HepG2 (cell line): ENCODE measurements at regions not wholly inside any gene's neighbourhood (a gene's known extent, or its start where the extent isn't known, plus 50 kb on each side); places are given as distances from the start of the nearest gene placed in this dataset.

Source experiments
- ATAC-seq: fragments of 200-7000 bp; cut with Tn5 transposase; 3 replicates; pipeline ENCODE4 v1.9.1; 2020; ENCODE audit warnings: mild to moderate bottlenecking, moderate library complexity
- BruUV-seq: library from RNA; stranded (reverse); fragments of 400-500 nt; replicated peaks from 2 replicates; lab custom pipeline; 2021; lab: Mats Ljungman, UMichigan
- CTCF ChIA-PET: fragments of 300-600 bp; formaldehyde crosslinking; extraction: SDS; loops from one replicate; lab custom pipeline; 2021; ENCODE audit warnings: low total read pairs, inconsistent platforms, low intra/inter-chr PET ratio; lab: Yijun Ruan, JAX
- POLR2A ChIA-PET: fragments of 350-600 bp; sonication (Branson Sonifier 250); formaldehyde crosslinking; loops from one replicate; lab custom pipeline; 2020; ENCODE audit warnings: antibody characterized with exemption, inconsistent platforms; lab: Yijun Ruan, JAX
- DNase-seq: peaks from one replicate; pipeline ENCODE4 v3.0.0-alpha.2; 2015; ENCODE audit warnings: low spot score
- FAIRE-seq: peaks from 3 replicates; lab custom pipeline; 2011; peaks lifted over from hg19 to GRCh38; lab: Jason Lieb, UNC
- H2AFZ ChIP-seq: one replicate; pipeline ENCODE4 v1.6.1; 2011; ENCODE audit warnings: low read length, inconsistent platforms
- H3K27ac ChIP-seq: fragments of 300-600 bp; 3 replicates; pipeline ENCODE4 v1.8.0; 2011; ENCODE audit warnings: mixed run types, mild to moderate bottlenecking, mixed read lengths, low read length, inconsistent platforms; ENCODE audit not compliant: insufficient read depth; ENCODE audit errors: extremely low read length
- H3K27me3 ChIP-seq, 2 experiments: fragments of 200-600 bp in 1 of 2; 2 replicates in 1 of 2; 3 replicates in 1 of 2; pipeline versions ENCODE4 v1.6.0 to v1.8.0; 2011; ENCODE audit warnings: low read length in 2 of 2, mild to moderate bottlenecking in 2 of 2, moderate library complexity in 2 of 2, inconsistent platforms in 1 of 2; ENCODE audit not compliant: insufficient read depth in 2 of 2, control insufficient read depth in 1 of 2
- H3K36me3 ChIP-seq, 2 experiments: fragments of 200-600 bp in 1 of 2; replicated peaks in 1 of 2; 2 replicates in 1 of 2; 3 replicates in 1 of 2; pipeline versions ENCODE4 v1.5.1 to v1.8.0; 2011; ENCODE audit warnings: low read length in 2 of 2, inconsistent platforms in 1 of 2; ENCODE audit not compliant: insufficient read depth in 2 of 2, control insufficient read depth in 1 of 2
- H3K4me1 ChIP-seq: 2 replicates; pipeline ENCODE4 v1.5.1; 2012; ENCODE audit warnings: low read length, inconsistent platforms; ENCODE audit not compliant: insufficient read depth
- H3K4me2 ChIP-seq: 2 replicates; pipeline ENCODE4 v1.6.0; 2011; ENCODE audit warnings: low read depth, low read length, inconsistent platforms
- H3K4me3 ChIP-seq, 3 experiments: fragments of 200-600 bp in 1 of 3; sonication (generic), shearing (Covaris generic) in 1 of 3; replicated peaks in 1 of 3; 2 replicates each; pipeline ENCODE4 v1.5.1; 2011 to 2016; ENCODE audit warnings: low read length in 3 of 3, inconsistent platforms in 2 of 3, low read depth in 2 of 3, mild to moderate bottlenecking in 2 of 3, control low read depth in 1 of 3, mixed read lengths in 1 of 3; ENCODE audit not compliant: insufficient read depth in 1 of 3
- H3K79me2 ChIP-seq: one replicate; pipeline ENCODE4 v1.6.1; 2011; ENCODE audit warnings: low read length, inconsistent platforms; ENCODE audit not compliant: insufficient read depth
- H3K9ac ChIP-seq: 2 replicates; pipeline ENCODE4 v1.6.0; 2011; ENCODE audit warnings: mild to moderate bottlenecking, low read depth, low read length, inconsistent platforms; ENCODE audit not compliant: insufficient read depth
- H3K9me3 ChIP-seq: 2 replicates; pipeline ENCODE4 v1.5.1; 2012; ENCODE audit warnings: mild to moderate bottlenecking, low read length
- H4K20me1 ChIP-seq: 2 replicates; pipeline ENCODE4 v1.6.0; 2011; ENCODE audit warnings: inconsistent platforms, mild to moderate bottlenecking, low read length, moderate library complexity; ENCODE audit not compliant: insufficient read depth
- ATF6 ChIP-seq: sonication (generic); formaldehyde crosslinking; conservative IDR thresholded peaks from 2 replicates; pipeline ENCODE4 v1.4.0; 2020; ENCODE audit warnings: missing genetic modification reagents
- BCL3 ChIP-seq: sonication (generic); formaldehyde crosslinking; IDR thresholded peaks from 2 replicates; pipeline ENCODE4 v1.5.1; 2020; ENCODE audit warnings: mild to moderate bottlenecking, missing genetic modification reagents, moderate library complexity
- BORCS8-MEF2B ChIP-seq: sonication (generic); formaldehyde crosslinking; IDR thresholded peaks from 2 replicates; pipeline ENCODE4 v1.8.0; 2022; ENCODE audit warnings: mild to moderate bottlenecking, missing genetic modification reagents
- FOXA3 ChIP-seq: IDR thresholded peaks from 2 replicates; pipeline ENCODE4 v1.6.1; 2016; ENCODE audit warnings: missing genetic modification reagents, missing compliant biosample characterization
- MTF2 ChIP-seq: sonication (generic); formaldehyde crosslinking; IDR thresholded peaks from 2 replicates; pipeline ENCODE4 v1.5.0; 2020; ENCODE audit warnings: missing genetic modification reagents, borderline replicate concordance
- RFX5 ChIP-seq: IDR thresholded peaks from 2 replicates; pipeline ENCODE4 v1.6.1; 2011; ENCODE audit warnings: low read depth, low read length, improper control_type of control experiment
- SP1 ChIP-seq, 2 experiments: fragments of 450-650 bp in 1 of 2; sonication (generic) in 1 of 2; formaldehyde crosslinking in 1 of 2; IDR thresholded peaks; 2 replicates each; pipeline versions ENCODE4 v1.4.0 to v1.6.1; 2016 to 2020; ENCODE audit warnings: missing genetic modification reagents in 1 of 2
- ZFP36 ChIP-seq: fragments of 150-350 bp; IDR thresholded peaks from 2 replicates; pipeline ENCODE4 v1.6.1; 2018; ENCODE audit warnings: borderline replicate concordance, low read length, low read depth; ENCODE audit not compliant: partially characterized antibody
- ZNF101 ChIP-seq: sonication (generic); formaldehyde crosslinking; IDR thresholded peaks from 2 replicates; pipeline ENCODE4 v1.4.0; 2020; ENCODE audit warnings: mild to moderate bottlenecking, low read depth, missing genetic modification reagents, borderline replicate concordance
- WGBS: methylation state at CpG from one replicate; pipeline ENCODE4 v1.1.6; 2017; ENCODE audit warnings: low lambda C conversion rate; 5-methylcytosine and 5-hydroxymethylcytosine counted together
- in situ Hi-C: cut with HindIII; loops from 2 replicates; pipeline ENCODE4 v1.10.0; 2017; ENCODE audit warnings: low pct_unique_long_range_greater_than_20kb; ENCODE audit not compliant: extremely low pct_ligation_motif_present
- intact Hi-C: fragments of 100-400 bp; cut with micrococcal nuclease; formaldehyde crosslinking; loops from one replicate; pipeline ENCODE4 v1.10.0; 2022; ENCODE audit not compliant: unreplicated experiment
- TF ChIP-seq, protein P1 (sequence below): sonication (generic); formaldehyde crosslinking; IDR thresholded peaks from 2 replicates; pipeline ENCODE4 v1.4.0; 2020; ENCODE audit warnings: missing genetic modification reagents
- TF ChIP-seq, protein P2 (sequence below): sonication (generic); formaldehyde crosslinking; IDR thresholded peaks from 2 replicates; pipeline ENCODE4 v1.9.0; 2021; ENCODE audit warnings: missing genetic modification reagents, mild to moderate bottlenecking, borderline replicate concordance

GRCh38 chr2:41024816-41025215 is 572.9 kb upstream of the SLC8A1 start:
- Histone ChIP-seq H3K4me1 (no peaks in the 10 kb centered on the region), H3K79me2 (no peaks in the 10 kb centered on the region), H3K27ac (no peak overlapping the region), H3K9me3 (no peaks in the 10 kb centered on the region), H2AFZ (no peak overlapping the region), H3K4me3 (no peak overlapping the region), H3K4me2 (no peak overlapping the region), H3K9ac (no peak overlapping the region), H4K20me1 (no peaks in the 10 kb centered on the region), H3K27me3 (no peaks in the 10 kb centered on the region)
- 0% methylated on average over 3 of the region's 3 CpGs for WGBS
- intact Hi-C loops, result no loop called here
- no peak for ATAC-seq
- BruUV-seq, result no TSS peak
- no peak for FAIRE-seq
- ChIA-PET CTCF (no interaction called here), POLR2A (no interaction called here)
- no peak for DNase-seq
- TF ChIP-seq RFX5, result no peak
- TF ChIP-seq, all 625 proteins: peak for 0
- in situ Hi-C loops, result no loop called here
- no peaks in the 10 kb centered on the region for H3K36me3 ChIP-seq

GRCh38 chr2:41026613-41027012 is 574.7 kb upstream of the SLC8A1 start:
- H3K79me2 ChIP-seq, result no peaks in the 10 kb centered on the region
- H3K27me3 ChIP-seq, result no peaks in the 10 kb centered on the region
- no TSS peak for BruUV-seq
- ChIA-PET POLR2A (no interaction called here), CTCF (no interaction called here)
- no peaks in the 10 kb centered on the region for H4K20me1 ChIP-seq
- intact Hi-C loops (no loop called here), in situ Hi-C loops (no loop called here)
- no peak overlapping the region for H2AFZ ChIP-seq
- no peaks in the 10 kb centered on the region for H3K9me3 ChIP-seq
- H3K27ac ChIP-seq, result no peak overlapping the region
- no peaks in the 10 kb centered on the region for H3K36me3 ChIP-seq
- no peak for FAIRE-seq
- 3% methylated on average over 1 of the region's 1 CpG for WGBS
- DNase-seq, result no peak
- H3K4me1 ChIP-seq, result no peaks in the 10 kb centered on the region
- no peak for ATAC-seq
- H3K9ac ChIP-seq, result no peak overlapping the region
- no peak overlapping the region for H3K4me2 ChIP-seq
- no peak overlapping the region for H3K4me3 ChIP-seq
- TF ChIP-seq, protein P1, sequence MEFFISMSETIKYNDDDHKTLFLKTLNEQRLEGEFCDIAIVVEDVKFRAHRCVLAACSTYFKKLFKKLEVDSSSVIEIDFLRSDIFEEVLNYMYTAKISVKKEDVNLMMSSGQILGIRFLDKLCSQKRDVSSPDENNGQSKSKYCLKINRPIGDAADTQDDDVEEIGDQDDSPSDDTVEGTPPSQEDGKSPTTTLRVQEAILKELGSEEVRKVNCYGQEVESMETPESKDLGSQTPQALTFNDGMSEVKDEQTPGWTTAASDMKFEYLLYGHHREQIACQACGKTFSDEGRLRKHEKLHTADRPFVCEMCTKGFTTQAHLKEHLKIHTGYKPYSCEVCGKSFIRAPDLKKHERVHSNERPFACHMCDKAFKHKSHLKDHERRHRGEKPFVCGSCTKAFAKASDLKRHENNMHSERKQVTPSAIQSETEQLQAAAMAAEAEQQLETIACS (CRISPR knock-in tag), result no peak
- no peak for TF ChIP-seq ATF6 (CRISPR knock-in tag)
- no peak for TF ChIP-seq BCL3
- no peak for TF ChIP-seq ZNF101 (CRISPR knock-in tag)
- TF ChIP-seq SP1 (IDR thresholded peaks at IDR 0.05), result no peak
- no peak for TF ChIP-seq SP1 (CRISPR knock-in tag; IDR thresholded peaks at IDR 0.05)
- TF ChIP-seq ZFP36, result no peak
- TF ChIP-seq, protein P2, sequence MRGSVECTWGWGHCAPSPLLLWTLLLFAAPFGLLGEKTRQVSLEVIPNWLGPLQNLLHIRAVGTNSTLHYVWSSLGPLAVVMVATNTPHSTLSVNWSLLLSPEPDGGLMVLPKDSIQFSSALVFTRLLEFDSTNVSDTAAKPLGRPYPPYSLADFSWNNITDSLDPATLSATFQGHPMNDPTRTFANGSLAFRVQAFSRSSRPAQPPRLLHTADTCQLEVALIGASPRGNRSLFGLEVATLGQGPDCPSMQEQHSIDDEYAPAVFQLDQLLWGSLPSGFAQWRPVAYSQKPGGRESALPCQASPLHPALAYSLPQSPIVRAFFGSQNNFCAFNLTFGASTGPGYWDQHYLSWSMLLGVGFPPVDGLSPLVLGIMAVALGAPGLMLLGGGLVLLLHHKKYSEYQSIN (CRISPR knock-in tag), result no peak
- TF ChIP-seq BORCS8-MEF2B (CRISPR knock-in tag), result no peak
- TF ChIP-seq FOXA3 (CRISPR knock-in tag), result no peak
- TF ChIP-seq MTF2 (CRISPR knock-in tag), result no peak
